Dermis microvascular lymphatic vessel endothelial cell (primary cell): ENCODE measurements at regions not wholly inside any gene's neighbourhood (a gene's known extent, or its start where the extent isn't known, plus 50 kb on each side); places are given as distances from the start of the nearest gene placed in this dataset.
"Not testable (repeated sequence)": the region's sequence is repeated elsewhere in the genome, so short reads cannot be mapped to it uniquely, and the experiment has no call there.

ENCODE experiments used
- DNase-seq, 2 donors: peaks; one replicate each; pipeline versions ENCODE4 v3.0.0 to v3.0.0-alpha.2; 2010; ENCODE audit warnings: low read depth in 2 of 2

GRCh38 chr15:20100604-20101270 lies 440.9 kb downstream of the GOLGA6L6 start:
- not testable (repeated sequence) for DNase-seq

GRCh38 chr15:20095699-20096303 lies 445.8 kb downstream of the GOLGA6L6 start:
- not testable (repeated sequence) for DNase-seq

GRCh38 chr15:20089541-20089940 lies 452.1 kb downstream of the GOLGA6L6 start:
- DNase-seq: not testable (repeated sequence)

DNA sequence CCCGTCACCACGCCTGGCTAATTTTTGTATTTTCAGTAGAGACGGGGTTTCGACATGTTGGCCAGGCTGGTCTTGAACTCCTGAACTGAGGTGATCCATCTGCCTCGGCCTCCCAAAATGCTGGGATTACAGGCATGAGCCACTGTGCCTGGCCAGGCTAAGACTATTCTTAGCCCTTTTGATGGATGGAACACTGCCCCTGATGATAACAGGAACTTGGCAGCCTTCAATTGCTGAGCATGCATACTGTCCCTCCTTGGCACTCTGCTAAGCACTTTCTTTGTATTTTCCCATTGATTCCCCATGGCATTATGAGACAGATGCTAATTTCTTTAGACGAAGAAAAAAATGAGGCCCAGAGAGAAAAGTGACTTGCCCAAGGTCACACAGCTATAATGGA lies 457.6 kb downstream of the GOLGA6L6 start:
- not testable (repeated sequence) for DNase-seq

DNA sequence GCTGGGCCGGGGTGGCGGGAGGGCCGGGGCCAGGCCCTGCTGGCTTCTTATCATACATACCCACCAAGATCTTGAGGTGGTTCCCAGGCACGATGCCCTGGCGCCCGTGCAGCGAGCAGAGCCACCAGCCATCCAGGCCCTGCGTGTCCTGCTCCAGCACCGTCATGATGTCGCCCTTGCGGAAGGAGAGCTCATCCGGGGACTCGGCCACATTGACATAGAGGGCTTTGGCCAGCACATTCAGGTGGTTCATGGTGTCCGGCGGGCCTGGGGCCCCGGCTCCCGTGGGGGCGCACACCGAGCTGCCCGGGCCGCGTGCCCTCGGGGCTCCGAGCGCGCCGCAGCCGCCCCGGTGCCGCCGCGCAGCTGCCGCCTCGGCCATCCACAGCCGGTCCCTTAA lies 467.5 kb downstream of the GOLGA6L6 start:
- DNase-seq: not testable (repeated sequence)

GRCh38 chr15:20069043-20069442 lies 472.6 kb downstream of the GOLGA6L6 start:
- DNase-seq: not testable (repeated sequence)

DNA sequence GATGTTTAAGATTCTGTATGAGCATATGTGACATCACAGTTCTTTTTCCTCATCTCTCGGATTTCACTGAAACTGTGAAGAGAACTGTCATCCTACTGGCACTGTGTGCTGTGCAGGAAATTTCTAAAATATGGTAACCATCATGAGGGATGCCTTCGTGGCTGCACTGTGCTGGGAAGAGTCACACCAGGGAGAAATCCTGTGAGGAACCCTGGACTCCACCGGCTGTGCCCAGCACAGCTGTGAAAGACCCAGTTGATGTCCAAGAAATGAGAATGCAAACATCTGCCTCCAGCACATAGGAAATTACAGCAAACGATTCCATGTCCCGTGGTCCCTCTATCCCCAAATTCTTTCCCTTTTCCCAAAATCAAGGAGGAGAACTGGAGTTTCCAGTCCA lies 475.4 kb downstream of the GOLGA6L6 start:
- not testable (repeated sequence) for DNase-seq

GRCh38 chr15:20065508-20065907 lies 476.1 kb downstream of the GOLGA6L6 start:
- DNase-seq: not testable (repeated sequence)

DNA sequence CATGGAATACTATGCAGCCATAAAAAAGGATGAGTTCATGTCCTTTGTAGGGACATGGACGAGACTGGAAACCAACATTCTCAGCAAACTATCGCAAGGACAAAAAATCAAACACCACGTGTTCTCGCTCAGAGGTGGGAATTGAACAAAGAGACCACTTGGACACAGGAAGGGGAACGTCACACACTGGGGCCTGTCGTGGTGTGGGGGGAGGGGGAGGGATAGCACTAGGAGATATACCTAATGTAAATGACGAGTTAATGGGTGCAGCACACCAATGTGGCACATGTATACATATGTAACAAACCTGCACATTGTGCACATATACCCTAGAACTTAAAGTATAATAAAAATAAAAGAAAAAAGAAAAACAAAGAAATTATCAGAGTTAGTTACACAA lies 478.4 kb downstream of the GOLGA6L6 start:
- DNase-seq: not testable (repeated sequence)

DNA sequence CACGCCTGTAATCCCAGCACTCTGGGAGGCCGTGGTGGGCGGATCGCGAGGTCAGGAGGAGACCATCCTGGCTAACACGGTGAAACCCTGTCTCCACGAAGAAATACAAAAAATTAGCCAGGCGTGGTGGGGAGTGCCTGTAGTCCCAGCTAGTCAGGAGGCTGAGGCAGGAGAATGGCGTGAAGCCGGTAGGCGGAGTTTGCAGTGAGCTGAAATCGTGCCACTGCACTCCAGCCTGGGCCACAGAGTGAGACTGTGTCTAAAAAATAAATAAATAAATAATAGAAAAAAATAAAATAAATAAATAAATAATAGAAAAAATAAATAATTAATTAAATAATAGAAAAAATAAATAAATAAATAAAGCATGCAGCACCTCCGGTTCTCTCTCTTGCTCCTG lies 480.8 kb downstream of the GOLGA6L6 start:
- not testable (repeated sequence) for DNase-seq

- not testable (repeated sequence) for DNase-seq
Observed at GRCh38 chr15:20056871-20057270, 484.7 kb downstream of the GOLGA6L6 start.

GRCh38 chr15:20055921-20056320 lies 485.7 kb downstream of the GOLGA6L6 start:
- DNase-seq: not testable (repeated sequence)

- not testable (repeated sequence) for DNase-seq
Observed at GRCh38 chr15:20048189-20048588, 493.4 kb downstream of the GOLGA6L6 start.

DNA sequence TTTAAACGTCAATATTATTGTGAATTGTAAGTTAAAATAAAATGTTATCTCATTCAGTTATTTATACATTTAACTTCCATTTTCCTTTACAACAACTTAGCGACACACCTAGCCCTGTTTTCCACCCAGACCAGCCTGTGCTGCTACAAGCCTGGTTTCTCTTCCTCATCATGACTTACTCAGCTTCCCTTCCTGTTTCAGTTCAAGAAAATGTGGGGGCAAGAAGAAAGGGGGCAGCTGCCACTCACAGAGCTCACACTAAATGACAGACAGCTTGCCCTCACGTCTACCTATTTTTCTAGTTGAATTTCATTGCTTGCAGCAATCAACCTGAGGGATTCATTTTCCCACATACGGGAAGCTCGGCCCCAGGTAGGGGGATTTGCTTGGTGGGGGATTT lies 496.4 kb downstream of the GOLGA6L6 start:
- DNase-seq: not testable (repeated sequence)

DNA sequence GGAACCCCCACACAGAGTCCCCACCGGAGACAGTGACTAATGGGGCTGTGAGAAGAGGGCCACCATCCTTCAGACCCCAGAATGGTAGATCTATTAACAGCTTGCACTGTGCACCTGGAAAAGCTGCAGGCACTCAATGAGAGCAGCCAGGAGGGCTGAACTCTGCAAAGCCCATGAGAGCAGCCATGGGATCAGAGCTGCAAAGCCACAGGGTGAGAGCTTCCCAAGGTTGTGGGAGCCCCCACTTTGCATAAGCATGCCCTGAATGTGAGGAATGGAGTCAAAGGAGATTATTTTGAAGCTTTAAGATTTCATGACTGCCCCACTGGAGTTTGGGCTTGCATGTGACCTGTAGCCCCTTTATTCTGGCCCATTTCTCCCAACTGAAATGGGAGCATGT lies 500.9 kb downstream of the GOLGA6L6 start:
- not testable (repeated sequence) for DNase-seq

- DNase-seq: not testable (repeated sequence)
Observed at GRCh38 chr15:20025040-20025439, 516.6 kb downstream of the GOLGA6L6 start.

- DNase-seq: not testable (repeated sequence)
Observed at GRCh38 chr15:20022349-20022748, 519.3 kb downstream of the GOLGA6L6 start.

DNA sequence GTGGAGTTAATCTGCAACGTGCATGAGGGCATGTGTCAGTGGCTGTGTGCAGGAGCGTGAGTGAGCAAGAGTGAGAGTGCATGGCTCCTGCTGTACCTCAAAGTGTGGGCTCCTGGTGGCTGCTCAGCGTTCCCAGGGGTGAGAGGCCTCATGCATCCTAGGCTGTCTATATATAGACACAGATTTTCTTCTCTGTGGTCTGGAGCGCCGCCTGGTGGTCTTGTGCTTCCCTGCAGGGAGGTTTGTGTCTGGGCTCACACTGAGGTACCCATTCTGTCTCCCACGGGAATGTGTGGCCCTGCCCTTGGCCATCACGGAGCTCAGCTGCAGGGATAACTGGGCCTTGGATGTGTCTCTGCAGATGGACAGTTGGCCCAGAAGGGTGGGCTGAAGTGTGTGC lies 520.2 kb downstream of the GOLGA6L6 start:
- not testable (repeated sequence) for DNase-seq

DNA sequence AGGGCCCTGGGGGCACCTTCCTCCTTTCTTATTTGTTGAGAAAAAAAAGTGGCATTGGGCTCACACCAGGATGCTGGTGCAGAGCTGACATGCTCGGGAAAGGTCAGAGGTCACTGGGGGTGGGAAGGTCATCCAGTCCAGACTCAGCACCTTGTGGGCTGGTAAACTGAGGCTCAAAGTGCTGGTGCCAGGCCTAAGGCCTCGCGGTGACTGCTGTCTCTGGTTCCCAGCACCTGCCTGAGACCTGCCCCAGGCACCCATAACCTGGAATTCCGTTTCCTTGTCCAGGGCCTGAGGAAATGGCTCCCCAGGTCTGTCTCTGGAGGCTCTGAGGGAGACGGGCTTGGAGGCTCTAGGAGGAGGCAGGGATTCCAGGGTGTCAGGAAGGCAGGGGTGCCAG lies 521.0 kb downstream of the GOLGA6L6 start:
- DNase-seq: not testable (repeated sequence)

DNA sequence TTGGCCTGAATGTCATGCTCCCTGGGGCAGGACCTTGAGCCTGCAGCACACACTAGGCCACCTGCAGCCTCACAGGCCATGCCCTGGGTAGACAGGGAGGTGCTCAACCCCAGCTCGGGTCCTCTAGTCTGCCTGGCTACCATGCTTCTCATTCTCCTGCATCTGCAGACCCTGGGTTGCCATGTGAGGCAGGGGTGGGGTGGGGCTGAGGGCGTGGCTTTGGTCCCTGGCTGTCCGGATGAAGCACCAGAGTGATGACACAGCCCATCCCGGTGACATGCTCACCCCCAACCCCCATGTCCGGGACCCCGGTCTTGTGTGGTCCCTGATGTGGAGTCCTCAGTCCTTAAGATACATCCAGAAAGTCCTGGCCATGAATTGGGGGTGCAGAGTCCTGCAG lies 521.8 kb downstream of the GOLGA6L6 start:
- not testable (repeated sequence) for DNase-seq

DNA sequence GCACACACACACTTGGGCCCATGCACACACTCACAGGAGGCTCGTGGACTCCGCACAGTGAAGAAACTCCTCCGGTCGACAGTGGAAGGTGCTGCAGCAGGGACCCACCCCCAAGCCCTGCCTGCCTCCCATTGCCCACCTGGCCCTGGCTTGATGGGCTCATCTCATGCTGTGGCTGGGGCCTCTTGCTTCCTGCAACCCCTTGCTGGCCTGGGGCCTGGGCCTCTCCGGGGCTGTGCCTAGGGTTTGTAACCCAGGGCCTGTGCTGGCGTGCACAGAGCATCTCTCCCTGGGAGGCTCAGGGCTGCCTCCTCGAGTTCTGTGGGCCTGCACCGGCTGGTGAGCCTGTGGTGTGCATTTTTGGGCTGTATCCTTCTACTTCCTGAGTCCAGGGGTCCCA lies 524.0 kb downstream of the GOLGA6L6 start:
- not testable (repeated sequence) for DNase-seq

GRCh38 chr15:20016941-20017340 lies 524.7 kb downstream of the GOLGA6L6 start:
- not testable (repeated sequence) for DNase-seq

GRCh38 chr15:20012837-20013236 lies 528.8 kb downstream of the GOLGA6L6 start:
- DNase-seq: not testable (repeated sequence)
